ENCODE measurements at regions not wholly inside any gene's neighbourhood (a gene's known extent, or its start where the extent isn't known, plus 50 kb on each side); places are given as distances from the start of the nearest gene placed in this dataset.

- Histone ChIP-seq H4K20me1 (ENCODE audit: control insufficient read depth, extremely low read depth, insufficient read depth, low read length) (no peaks in the 10 kb centered on the region), H3K79me2 (ENCODE audit: control insufficient read depth, insufficient read depth, low read length) (no peaks in the 10 kb centered on the region), H3K36me3 (ENCODE audit: control insufficient read depth, insufficient read depth, low read length) (no peaks in the 10 kb centered on the region), H2AFZ (ENCODE audit: low read length) (no peak overlapping the region), H3K4me1 (ENCODE audit: control insufficient read depth, extremely low read depth, insufficient read depth, low read length) (no peaks in the 10 kb centered on the region), H3K9ac (ENCODE audit: insufficient read depth, low read length) (no peak overlapping the region), H3K27ac (ENCODE audit: insufficient read depth, low read length) (no peak overlapping the region), H3K4me3 (replicated peaks in 1 of 4; ENCODE audit: control extremely low read depth in 1 of 4, insufficient read depth in 1 of 4, low read depth in 3 of 4, low read length in 4 of 4) (no peak overlapping the region), H3K4me2 (ENCODE audit: extremely low read depth, insufficient read depth, low read length) (no peak overlapping the region), H3K9me3 (ENCODE audit: control insufficient read depth, insufficient read depth, low read depth, low read length) (no peaks in the 10 kb centered on the region), H3K27me3 (ENCODE audit: control insufficient read depth, insufficient read depth, low read length) (no peaks in the 10 kb centered on the region)
- TF ChIP-seq EZH2 (IDR thresholded peaks at IDR 0.05; ENCODE audit: low read length, missing control alignments) (no peak), CTCF (conservative IDR thresholded peaks at IDR 0.05 in 1 of 2, IDR thresholded peaks at IDR 0.05 in 1 of 2; ENCODE audit: low read depth in 1 of 2, low read length in 2 of 2) (no peak)
- DNase-seq (ENCODE audit: low read depth in 2 of 2), result peak; percentile 4 to 14
Observed at GRCh38 chr4:136861091-136861490, 671.2 kb downstream of the PCDH18 start.

GRCh38 chr4:136858903-136859302, 673.4 kb downstream of the PCDH18 start:
- TF ChIP-seq CTCF (conservative IDR thresholded peaks at IDR 0.05 in 1 of 2, IDR thresholded peaks at IDR 0.05 in 1 of 2; ENCODE audit: low read depth in 1 of 2, low read length in 2 of 2) (no peak), EZH2 (IDR thresholded peaks at IDR 0.05; ENCODE audit: low read length, missing control alignments) (no peak)
- no peaks in the 10 kb centered on the region for H3K27me3 ChIP-seq (ENCODE audit: control insufficient read depth, insufficient read depth, low read length)
- H3K4me1 ChIP-seq (ENCODE audit: control insufficient read depth, extremely low read depth, insufficient read depth, low read length), result no peaks in the 10 kb centered on the region
- H3K9ac ChIP-seq (ENCODE audit: insufficient read depth, low read length), result no peak overlapping the region
- no peak for DNase-seq (ENCODE audit: low read depth in 2 of 2)
- no peaks in the 10 kb centered on the region for H3K79me2 ChIP-seq (ENCODE audit: control insufficient read depth, insufficient read depth, low read length)
- H3K9me3 ChIP-seq (ENCODE audit: control insufficient read depth, insufficient read depth, low read depth, low read length), result no peaks in the 10 kb centered on the region
- no peaks in the 10 kb centered on the region for H3K36me3 ChIP-seq (ENCODE audit: control insufficient read depth, insufficient read depth, low read length)
- H2AFZ ChIP-seq (ENCODE audit: low read length), result no peak overlapping the region
- H3K4me2 ChIP-seq (ENCODE audit: extremely low read depth, insufficient read depth, low read length), result no peak overlapping the region
- no peaks in the 10 kb centered on the region for H4K20me1 ChIP-seq (ENCODE audit: control insufficient read depth, extremely low read depth, insufficient read depth, low read length)
- H3K4me3 ChIP-seq (replicated peaks in 1 of 4; ENCODE audit: control extremely low read depth in 1 of 4, insufficient read depth in 1 of 4, low read depth in 3 of 4, low read length in 4 of 4), result no peak overlapping the region
- no peak overlapping the region for H3K27ac ChIP-seq (ENCODE audit: insufficient read depth, low read length)

GRCh38 chr4:136855886-136856285, 676.4 kb downstream of the PCDH18 start:
- Histone ChIP-seq H3K27me3 (ENCODE audit: control insufficient read depth, insufficient read depth, low read length) (no peaks in the 10 kb centered on the region), H3K36me3 (ENCODE audit: control insufficient read depth, insufficient read depth, low read length) (no peaks in the 10 kb centered on the region), H3K4me1 (ENCODE audit: control insufficient read depth, extremely low read depth, insufficient read depth, low read length) (no peaks in the 10 kb centered on the region), H3K27ac (ENCODE audit: insufficient read depth, low read length) (no peak overlapping the region), H2AFZ (ENCODE audit: low read length) (no peak overlapping the region), H4K20me1 (ENCODE audit: control insufficient read depth, extremely low read depth, insufficient read depth, low read length) (no peaks in the 10 kb centered on the region), H3K4me2 (ENCODE audit: extremely low read depth, insufficient read depth, low read length) (no peak overlapping the region), H3K9ac (ENCODE audit: insufficient read depth, low read length) (no peak overlapping the region), H3K9me3 (ENCODE audit: control insufficient read depth, insufficient read depth, low read depth, low read length) (no peaks in the 10 kb centered on the region), H3K79me2 (ENCODE audit: control insufficient read depth, insufficient read depth, low read length) (no peaks in the 10 kb centered on the region), H3K4me3 (replicated peaks in 1 of 4; ENCODE audit: control extremely low read depth in 1 of 4, insufficient read depth in 1 of 4, low read depth in 3 of 4, low read length in 4 of 4) (no peak overlapping the region)
- TF ChIP-seq CTCF (conservative IDR thresholded peaks at IDR 0.05 in 1 of 2, IDR thresholded peaks at IDR 0.05 in 1 of 2; ENCODE audit: low read depth in 1 of 2, low read length in 2 of 2) (no peak), EZH2 (IDR thresholded peaks at IDR 0.05; ENCODE audit: low read length, missing control alignments) (no peak)
- no peak for DNase-seq (ENCODE audit: low read depth in 2 of 2)

Measured in fibroblast of lung (primary cell).